ENCODE measurements at regions not wholly inside any gene's neighbourhood (a gene's known extent, or its start where the extent isn't known, plus 50 kb on each side); places are given as distances from the start of the nearest gene placed in this dataset.

GRCh38 chr3:76525726-76526125, 514.2 kb upstream of the ROBO2 start:
- no peak for TF ChIP-seq OSR1 (CRISPR knock-in tag; IDR thresholded peaks at IDR 0.05)
- TF ChIP-seq BACH2 (CRISPR knock-in tag; IDR thresholded peaks at IDR 0.05; ENCODE audit: borderline replicate concordance): no peak
- no peak for TF ChIP-seq TCF4 (CRISPR knock-in tag; IDR thresholded peaks at IDR 0.05; ENCODE audit: borderline replicate concordance)
- no peak for TF ChIP-seq TOX (CRISPR knock-in tag; IDR thresholded peaks at IDR 0.05; ENCODE audit: borderline replicate concordance)
- no peak for TF ChIP-seq CSRNP3 (CRISPR knock-in tag; IDR thresholded peaks at IDR 0.05)
- TF ChIP-seq POU6F1 (CRISPR knock-in tag; IDR thresholded peaks at IDR 0.05; ENCODE audit: borderline replicate concordance, low read depth): no peak
- TF ChIP-seq ARNTL (CRISPR knock-in tag; IDR thresholded peaks at IDR 0.05; ENCODE audit: borderline replicate concordance, low read depth): no peak
- TF ChIP-seq CSDC2 (CRISPR knock-in tag; IDR thresholded peaks at IDR 0.05): no peak
- no peak for TF ChIP-seq GLIS3 (CRISPR knock-in tag; IDR thresholded peaks at IDR 0.05)
- TF ChIP-seq ZFP3 (CRISPR knock-in tag; IDR thresholded peaks at IDR 0.05): no peak
- no peak for TF ChIP-seq SNAI2 (CRISPR knock-in tag; IDR thresholded peaks at IDR 0.05)
- TF ChIP-seq TSHZ2 (CRISPR knock-in tag; IDR thresholded peaks at IDR 0.05): no peak
- no peak for TF ChIP-seq PATZ1 (CRISPR knock-in tag; IDR thresholded peaks at IDR 0.05; ENCODE audit: borderline replicate concordance)
- no peak for TF ChIP-seq ISL1 (CRISPR knock-in tag; IDR thresholded peaks at IDR 0.05)
- TF ChIP-seq ZC3H10 (CRISPR knock-in tag; IDR thresholded peaks at IDR 0.05): no peak
- no peak for TF ChIP-seq PPARA (CRISPR knock-in tag; IDR thresholded peaks at IDR 0.05; ENCODE audit: borderline replicate concordance)
- no peak for TF ChIP-seq ZNF565 (CRISPR knock-in tag; conservative IDR thresholded peaks at IDR 0.05; ENCODE audit: low read depth)
- no peak for TF ChIP-seq ZNF8 (CRISPR knock-in tag; IDR thresholded peaks at IDR 0.05)
- no peak for TF ChIP-seq ZNF70 (CRISPR knock-in tag; IDR thresholded peaks at IDR 0.05)
- no peak for TF ChIP-seq ZFP30 (CRISPR knock-in tag; IDR thresholded peaks at IDR 0.05)
- ATAC-seq: no peak

- ATAC-seq: no peak
- TF ChIP-seq RARB (CRISPR knock-in tag; IDR thresholded peaks at IDR 0.05) (no peak), CSDC2 (CRISPR knock-in tag; IDR thresholded peaks at IDR 0.05) (no peak), OSR1 (CRISPR knock-in tag; IDR thresholded peaks at IDR 0.05) (no peak), PPARA (CRISPR knock-in tag; IDR thresholded peaks at IDR 0.05; ENCODE audit: borderline replicate concordance) (no peak), CSRNP3 (CRISPR knock-in tag; IDR thresholded peaks at IDR 0.05) (no peak), ZFP30 (CRISPR knock-in tag; IDR thresholded peaks at IDR 0.05) (no peak), SNAI2 (CRISPR knock-in tag; IDR thresholded peaks at IDR 0.05) (no peak), ZC3H10 (CRISPR knock-in tag; IDR thresholded peaks at IDR 0.05) (no peak), TOX (CRISPR knock-in tag; IDR thresholded peaks at IDR 0.05; ENCODE audit: borderline replicate concordance) (no peak), TSHZ2 (CRISPR knock-in tag; IDR thresholded peaks at IDR 0.05) (no peak), POU6F1 (CRISPR knock-in tag; IDR thresholded peaks at IDR 0.05; ENCODE audit: borderline replicate concordance, low read depth) (no peak), ISL1 (CRISPR knock-in tag; IDR thresholded peaks at IDR 0.05) (no peak), GLIS3 (CRISPR knock-in tag; IDR thresholded peaks at IDR 0.05) (no peak), PATZ1 (CRISPR knock-in tag; IDR thresholded peaks at IDR 0.05; ENCODE audit: borderline replicate concordance) (no peak)
These were observed 512.1 kb upstream of the ROBO2 start for GRCh38 chr3:76527773-76528172.

Data from SK-N-SH treated with all-trans-retinoic acid at 6 μM for 48 hours (cell line).